MCF 10A (cell line): ENCODE measurements at regions not wholly inside any gene's neighbourhood (a gene's known extent, or its start where the extent isn't known, plus 50 kb on each side); places are given as distances from the start of the nearest gene placed in this dataset.

Source experiments
- BruUV-seq: library from RNA; stranded (reverse); fragments of 400-500 nt; replicated peaks from 2 replicates; lab custom pipeline; 2021; lab: Mats Ljungman, UMichigan
- CTCF ChIA-PET: fragments of 300-600 bp; sonication (Branson Sonifier 250); formaldehyde crosslinking; extraction: SDS; loops from one replicate; lab custom pipeline; 2021; ENCODE audit warnings: antibody characterized with exemption, inconsistent platforms; lab: Yijun Ruan, JAX
- POLR2A ChIA-PET: fragments of 300-600, 350-650 bp; sonication (Branson Sonifier 250); formaldehyde crosslinking; extraction: SDS; loops from one replicate; lab custom pipeline; 2020; ENCODE audit warnings: antibody characterized with exemption, inconsistent platforms; lab: Yijun Ruan, JAX
- DNase-seq: peaks from one replicate; pipeline ENCODE4 v3.0.0-alpha.2; 2018; ENCODE audit not compliant: unreplicated experiment
- H3K27ac Mint-ChIP-seq: one replicate; pipeline ENCODE4 v1.8.0; 2022; ENCODE audit warnings: mild to moderate bottlenecking, low read depth, mixed read lengths; ENCODE audit not compliant: unreplicated experiment
- H3K27me3 Mint-ChIP-seq: one replicate; pipeline ENCODE4 v1.8.0; 2022; ENCODE audit warnings: mixed read lengths; ENCODE audit not compliant: insufficient read depth, unreplicated experiment
- H3K36me3 Mint-ChIP-seq: one replicate; pipeline ENCODE4 v1.8.0; 2022; ENCODE audit warnings: mild to moderate bottlenecking, moderate library complexity, mixed read lengths; ENCODE audit not compliant: insufficient read depth, unreplicated experiment
- H3K4me1 Mint-ChIP-seq: one replicate; pipeline ENCODE4 v1.8.0; 2022; ENCODE audit warnings: mixed read lengths; ENCODE audit not compliant: insufficient read depth, unreplicated experiment
- H3K4me3 Mint-ChIP-seq: one replicate; pipeline ENCODE4 v1.8.0; 2022; ENCODE audit warnings: mild to moderate bottlenecking, moderate library complexity, mixed read lengths; ENCODE audit not compliant: unreplicated experiment
- H3K9me3 Mint-ChIP-seq: one replicate; pipeline ENCODE4 v1.8.0; 2022; ENCODE audit warnings: mixed read lengths; ENCODE audit not compliant: unreplicated experiment
- CTCF ChIP-seq: fragments of 200-600 bp; IDR thresholded peaks from one replicate; pipeline ENCODE4 v1.8.0; 2022; ENCODE audit warnings: antibody characterized with exemption, mild to moderate bottlenecking; ENCODE audit not compliant: unreplicated experiment
- intact Hi-C: fragments of 100-400 bp; cut with micrococcal nuclease; formaldehyde crosslinking; loops from 2 replicates; pipeline ENCODE4 v1.14.1; 2022

GRCh38 chrX:110851780-110852179 is 56.2 kb upstream of the CHRDL1 start:
- H3K4me1 Mint-ChIP-seq = peaks cover 15% of the 10 kb centered on the region
- intact Hi-C loops = loop anchor here (2.0 kb wide), 1 partner anchor 141 kb away; no protein-coding TSS in a partner anchor
- DNase-seq = peak; percentile 56
- no peaks in the 10 kb centered on the region for H3K9me3 Mint-ChIP-seq
- BruUV-seq = no TSS peak
- CTCF ChIA-PET = interaction anchor here (0.8 to 5.5 kb wide), 5 partner anchors 114 to 400 kb away, joined by 3 to 31 read pairs (median 4); partner anchors contain the start of gene PAK3
- no peak overlapping the region for H3K4me3 Mint-ChIP-seq
- H3K27ac Mint-ChIP-seq = no peak overlapping the region
- no peak for TF ChIP-seq CTCF
- POLR2A ChIA-PET = no interaction called here
- peaks cover 60% of the 10 kb centered on the region for H3K27me3 Mint-ChIP-seq
- H3K36me3 Mint-ChIP-seq = no peaks in the 10 kb centered on the region

DNA sequence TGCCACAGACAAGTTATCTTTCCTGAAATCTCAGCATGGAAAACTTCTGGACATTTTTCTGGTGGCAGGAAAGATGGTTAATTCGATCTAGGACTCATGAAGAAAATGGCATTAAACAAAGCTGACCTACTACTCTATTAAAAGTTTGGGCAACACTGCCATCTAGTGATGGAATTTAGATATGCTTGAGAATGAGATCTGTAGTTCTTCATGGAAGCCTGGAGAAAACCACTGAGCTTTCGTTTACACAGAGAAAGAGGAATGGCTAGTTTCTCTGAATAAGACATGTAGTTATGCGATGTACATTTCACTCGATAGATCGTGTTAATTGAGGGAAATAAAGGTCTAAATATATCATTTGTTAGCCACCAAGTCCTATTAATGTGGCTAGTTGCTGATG is 51.7 kb upstream of the CHRDL1 start:
- CTCF ChIA-PET = interaction anchor here (0.6 to 3.2 kb wide), 49 partner anchors 8 to 1362 kb away, joined by 3 to 38 read pairs (median 4); partner anchors contain the start of genes CHRDL1 and PAK3
- Mint-ChIP-seq H3K27ac (no peak overlapping the region), H3K36me3 (no peaks in the 10 kb centered on the region), H3K27me3 (peaks cover 63% of the 10 kb centered on the region), H3K9me3 (no peaks in the 10 kb centered on the region), H3K4me3 (no peak overlapping the region), H3K4me1 (peaks cover 17% of the 10 kb centered on the region)
- no TSS peak for BruUV-seq
- POLR2A ChIA-PET = interaction anchor here (0.9 kb wide), 1 partner anchor 11 kb away, joined by 3 read pairs; no protein-coding TSS in a partner anchor
- intact Hi-C loops = loop anchor here (1.0 to 5.0 kb wide), 6 partner anchors 137 to 687 kb away; no protein-coding TSS in a partner anchor
- DNase-seq = peak; percentile 79
- TF ChIP-seq CTCF = peak; percentile 48

- peaks cover 17% of the 10 kb centered on the region for H3K4me1 Mint-ChIP-seq
- peaks cover 76% of the 10 kb centered on the region for H3K27me3 Mint-ChIP-seq
- ChIA-PET CTCF (interaction anchor here (0.6 to 3.2 kb wide), 8 partner anchors 8 to 690 kb away, joined by 3 to 38 read pairs (median 7); no protein-coding TSS in a partner anchor), POLR2A (no interaction called here)
- BruUV-seq = no TSS peak
- H3K27ac Mint-ChIP-seq = no peak overlapping the region
- no peak for TF ChIP-seq CTCF
- no peaks in the 10 kb centered on the region for H3K36me3 Mint-ChIP-seq
- intact Hi-C loops = loop anchor here (2.0 to 5.0 kb wide), 3 partner anchors 135 to 685 kb away; no protein-coding TSS in a partner anchor
- H3K4me3 Mint-ChIP-seq = no peak overlapping the region
- H3K9me3 Mint-ChIP-seq = no peaks in the 10 kb centered on the region
- DNase-seq = no peak
Observed at GRCh38 chrX:110846071-110846470, 50.5 kb upstream of the CHRDL1 start.
